ENCODE measurements at regions not wholly inside any gene's neighbourhood (a gene's known extent, or its start where the extent isn't known, plus 50 kb on each side); places are given as distances from the start of the nearest gene placed in this dataset.

GRCh38 chr7:130986261-130986690 lies 252.3 kb upstream of the KLF14 start:
- FAIRE-seq = no peak

DNA sequence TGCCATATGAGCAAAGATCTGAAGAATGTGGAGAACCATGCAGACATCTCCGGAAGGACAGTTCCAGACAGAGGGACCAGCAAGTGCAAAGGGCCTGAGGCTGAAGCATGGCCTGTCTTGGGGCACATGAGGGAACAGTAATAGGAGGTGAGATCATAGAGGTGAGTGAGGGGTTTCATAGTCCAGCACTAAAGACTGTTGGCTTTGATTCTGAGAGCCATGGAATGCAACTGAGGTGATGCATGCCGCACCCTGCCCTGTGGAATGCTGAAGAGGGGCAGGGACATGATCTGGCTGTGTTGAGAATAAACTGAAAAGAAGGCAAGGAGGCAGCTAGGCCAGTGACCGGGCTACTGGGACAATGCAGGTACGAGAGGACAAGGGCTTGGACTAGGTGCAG lies 253.1 kb upstream of the KLF14 start:
- FAIRE-seq (no peak), DNase-seq (ENCODE audit: low spot score in 2 of 2) (no peak)

More at GRCh38 chr7:130986261-130986690, 252.3 kb upstream of the KLF14 start:
- DNase-seq (ENCODE audit: low spot score in 2 of 2) = no peak

- no peak for FAIRE-seq
- DNase-seq (ENCODE audit: low spot score in 2 of 2) = no peak
Measured at GRCh38 chr7:130988443-130988842, 254.4 kb upstream of the KLF14 start.

GRCh38 chr7:130989101-130989795 lies 255.2 kb upstream of the KLF14 start:
- no peak for FAIRE-seq
- no peak for DNase-seq (ENCODE audit: low spot score in 2 of 2)

GRCh38 chr7:130990178-130990832 lies 256.3 kb upstream of the KLF14 start:
- no peak for FAIRE-seq

DNA sequence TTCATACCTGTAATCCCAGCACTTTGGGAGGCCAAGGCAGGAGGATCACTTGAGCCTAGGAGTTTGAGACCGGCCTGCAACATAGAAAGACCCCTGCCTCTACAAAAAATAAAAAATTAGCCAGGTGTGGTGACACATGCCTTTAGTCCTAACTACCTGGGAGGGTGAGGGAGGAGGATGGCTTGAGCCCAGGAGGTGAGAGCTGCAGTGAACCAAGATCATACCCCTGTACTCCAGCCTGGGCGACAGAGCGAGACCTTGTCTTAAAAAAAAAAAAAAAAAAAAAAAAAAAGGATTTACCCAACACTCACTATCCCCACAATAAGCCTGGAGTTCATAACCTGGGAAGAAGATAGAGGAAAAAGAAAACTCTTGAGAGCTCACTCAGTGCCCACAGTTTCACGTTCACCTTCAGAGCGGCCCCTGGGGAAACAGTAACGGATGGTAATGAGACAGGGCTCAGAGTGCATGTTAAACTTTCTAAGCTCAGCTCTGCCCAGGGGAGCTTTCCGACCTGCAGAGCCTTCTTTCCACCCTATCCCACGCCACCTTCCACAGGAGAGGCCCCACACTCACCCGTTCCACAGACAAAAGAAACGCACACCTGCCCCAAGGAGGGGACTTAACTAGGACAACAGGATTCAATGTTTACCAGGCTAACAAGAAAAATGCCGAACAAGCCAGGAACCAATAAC lies 259.8 kb upstream of the KLF14 start:
- FAIRE-seq (no peak), DNase-seq (ENCODE audit: low spot score in 2 of 2) (no peak)

More at GRCh38 chr7:130990178-130990832, 256.3 kb upstream of the KLF14 start:
- no peak for DNase-seq (ENCODE audit: low spot score in 2 of 2)

DNA sequence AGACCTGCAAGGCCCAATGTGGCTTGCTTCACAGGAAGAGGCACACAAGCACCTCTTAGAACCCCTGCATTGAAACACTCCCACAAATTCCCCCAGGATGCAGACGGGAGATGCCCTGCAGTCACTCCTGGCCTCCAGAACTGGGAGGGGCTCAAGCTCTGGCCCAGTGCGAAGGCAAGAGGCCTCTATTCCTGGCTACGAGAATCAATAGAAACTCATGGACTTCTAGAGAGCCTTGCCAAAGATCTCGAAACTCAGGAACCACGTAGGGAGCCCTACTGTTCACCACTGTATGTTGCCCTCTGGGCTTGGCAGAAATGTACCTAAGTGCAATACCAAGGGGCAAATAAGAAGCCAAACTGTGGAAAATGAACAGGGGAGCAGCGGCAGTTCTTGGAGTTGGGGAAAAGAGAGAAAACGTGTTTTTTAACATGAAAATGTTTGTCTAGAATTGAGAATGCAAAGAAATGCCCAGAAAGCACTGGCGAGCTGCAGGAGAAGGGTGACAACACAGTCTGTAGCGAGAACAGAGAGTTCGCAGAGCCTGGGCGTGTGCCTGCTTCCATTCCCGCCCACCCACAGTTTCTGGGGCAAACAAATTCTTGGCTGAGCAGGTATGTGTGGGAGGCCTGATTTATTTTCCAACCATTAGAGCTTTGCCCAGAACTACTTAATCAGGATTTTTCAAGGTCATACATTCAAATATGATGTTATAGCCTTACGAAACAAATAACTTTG lies 260.5 kb upstream of the KLF14 start:
- FAIRE-seq = no peak

GRCh38 chr7:130995252-130996081 lies 261.5 kb upstream of the KLF14 start:
- no peak for DNase-seq (ENCODE audit: low spot score in 2 of 2)
- FAIRE-seq = no peak

More for the DNA sequence above, 260.5 kb upstream of the KLF14 start:
- DNase-seq (ENCODE audit: low spot score in 2 of 2) = no peak

GRCh38 chr7:130996205-130996832 lies 262.3 kb upstream of the KLF14 start:
- FAIRE-seq (no peak), DNase-seq (ENCODE audit: low spot score in 2 of 2) (no peak)

GRCh38 chr7:130996833-130997231 lies 262.8 kb upstream of the KLF14 start:
- DNase-seq (ENCODE audit: low spot score in 2 of 2) (no peak), FAIRE-seq (no peak)

DNA sequence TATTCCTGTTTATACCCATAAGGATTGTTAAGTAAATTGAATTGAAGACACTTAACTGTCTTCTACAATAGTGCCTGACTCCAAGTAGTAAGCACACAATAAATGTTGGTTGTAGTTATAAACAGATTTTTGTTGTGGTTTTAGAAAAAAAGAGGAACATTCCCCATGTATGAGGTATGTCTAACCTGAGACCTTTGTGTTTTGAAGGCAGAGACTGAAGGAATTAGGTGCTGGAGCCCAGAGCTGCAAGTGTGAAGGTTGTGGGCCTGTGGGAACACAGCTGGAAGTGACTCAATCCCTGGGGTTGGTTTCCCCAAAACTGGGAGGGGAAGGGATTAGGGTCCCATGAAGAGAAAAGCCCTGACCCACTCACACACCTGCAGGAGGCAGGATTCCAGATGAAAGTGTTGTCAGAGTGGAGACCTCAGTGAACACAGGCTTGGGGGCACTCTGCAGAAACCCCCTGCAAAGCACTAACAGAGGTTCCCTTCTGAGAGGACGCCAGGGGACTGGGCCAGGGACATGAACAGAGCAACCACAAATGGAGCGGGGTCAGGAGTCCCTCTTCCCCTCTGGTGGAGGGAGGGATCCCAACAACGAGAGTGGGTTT lies 265.1 kb upstream of the KLF14 start:
- DNase-seq (ENCODE audit: low spot score in 2 of 2) (no peak), FAIRE-seq (no peak)

- DNase-seq (ENCODE audit: low spot score in 2 of 2) (no peak), FAIRE-seq (no peak)
Measured at GRCh38 chr7:130999926-131000325, 265.9 kb upstream of the KLF14 start.

GRCh38 chr7:131000389-131000788 lies 266.4 kb upstream of the KLF14 start:
- FAIRE-seq = no peak
- no peak for DNase-seq (ENCODE audit: low spot score in 2 of 2)

DNA sequence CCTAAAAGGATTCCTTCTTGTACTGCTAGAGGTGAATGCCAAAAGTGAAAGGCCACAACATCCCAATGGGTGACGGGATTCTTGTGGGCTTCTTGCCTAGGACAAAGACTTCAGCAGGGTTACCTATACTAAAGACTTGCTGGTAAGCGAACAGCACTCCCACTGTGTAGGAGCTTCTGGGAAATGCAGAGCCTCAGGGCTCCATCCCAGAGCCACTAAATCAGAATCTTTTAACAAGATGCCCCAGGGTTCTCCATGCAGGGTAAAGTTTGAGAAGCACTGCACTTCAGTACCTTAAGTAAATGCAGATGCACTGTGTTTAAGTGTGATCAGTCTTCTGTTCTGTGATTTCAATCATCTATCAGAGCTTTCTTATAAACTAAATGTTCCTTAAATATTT lies 266.9 kb upstream of the KLF14 start:
- FAIRE-seq = no peak
- DNase-seq (ENCODE audit: low spot score in 2 of 2) = no peak

GRCh38 chr7:131002600-131002999 lies 268.6 kb upstream of the KLF14 start:
- DNase-seq (ENCODE audit: low spot score in 2 of 2) (no peak), FAIRE-seq (no peak)

- DNase-seq (ENCODE audit: low spot score in 2 of 2) = no peak
- FAIRE-seq = no peak
Measured at GRCh38 chr7:131003634-131004033, 269.6 kb upstream of the KLF14 start.

GRCh38 chr7:131004371-131004770 lies 270.4 kb upstream of the KLF14 start:
- no peak for FAIRE-seq
- DNase-seq (ENCODE audit: low spot score in 2 of 2) = no peak

- DNase-seq (ENCODE audit: low spot score in 2 of 2) (no peak), FAIRE-seq (no peak)
Measured at GRCh38 chr7:131007439-131008330, 273.7 kb upstream of the KLF14 start.

Data from frontal cortex (tissue), 3 donors.